Endothelial cell of umbilical vein (primary cell): ENCODE measurements at regions not wholly inside any gene's neighbourhood (a gene's known extent, or its start where the extent isn't known, plus 50 kb on each side); places are given as distances from the start of the nearest gene placed in this dataset.

Source experiments
- BruUV-seq: library from RNA; stranded (reverse); fragments of 400-500 nt; replicated peaks from 2 replicates; lab custom pipeline; 2021; lab: Mats Ljungman, UMichigan
- CTCF ChIA-PET: fragments of 300-600, 350-600 bp; sonication (Branson Sonifier 250); formaldehyde crosslinking; loops from one replicate; lab custom pipeline; 2021; ENCODE audit warnings: antibody characterized with exemption, inconsistent platforms; lab: Charles Lee
- POLR2A ChIA-PET: fragments of 300-600, 350-600 bp; sonication (Branson Sonifier 250); formaldehyde crosslinking; loops from one replicate; lab custom pipeline; 2021; ENCODE audit warnings: antibody characterized with exemption, inconsistent platforms; lab: Charles Lee
- DNase-seq: peaks from one replicate; pipeline ENCODE4 v3.0.0-alpha.2; 2011; ENCODE audit warnings: low read depth, low spot score
- FAIRE-seq: peaks from 2 replicates; lab custom pipeline; 2011; peaks lifted over from hg19 to GRCh38; lab: Jason Lieb, UNC
- H2AFZ ChIP-seq: 2 replicates; pipeline ENCODE4 v1.6.0; 2012; ENCODE audit warnings: low read depth, low read length, control low read depth, inconsistent platforms
- H3K27ac ChIP-seq: 2 replicates; pipeline ENCODE4 v1.5.1; 2011; ENCODE audit warnings: low read depth, mild to moderate bottlenecking, control low read depth, low read length, moderate library complexity; ENCODE audit not compliant: insufficient read depth
- H3K27me3 ChIP-seq, 2 experiments: 2 replicates each; pipeline versions ENCODE4 v1.6.0 to v1.6.1; 2011; ENCODE audit warnings: low read length in 2 of 2, mixed read lengths in 1 of 2; ENCODE audit not compliant: control insufficient read depth in 2 of 2, insufficient read depth in 2 of 2
- H3K36me3 ChIP-seq, 2 experiments: 2 replicates in 1 of 2; 3 replicates in 1 of 2; pipeline ENCODE4 v1.5.1; 2011; ENCODE audit warnings: low read length in 2 of 2, mild to moderate bottlenecking in 1 of 2, moderate library complexity in 1 of 2; ENCODE audit not compliant: control insufficient read depth in 2 of 2, insufficient read depth in 2 of 2; ENCODE audit errors: extremely low read depth in 1 of 2
- H3K4me1 ChIP-seq: 3 replicates; pipeline ENCODE4 v1.5.1; 2011; ENCODE audit warnings: mild to moderate bottlenecking, low read length; ENCODE audit not compliant: control insufficient read depth, insufficient read depth; ENCODE audit errors: extremely low read depth
- H3K4me2 ChIP-seq: 2 replicates; pipeline ENCODE4 v1.6.1; 2011; ENCODE audit warnings: low read length, control low read depth, mixed read lengths; ENCODE audit not compliant: insufficient read depth
- H3K4me3 ChIP-seq, 3 experiments: fragments of 200-600 bp in 1 of 3; sonication (generic), shearing (Covaris generic) in 1 of 3; replicated peaks in 1 of 3; 2 replicates each; pipeline ENCODE4 v1.5.1; 2011 to 2016; ENCODE audit warnings: control low read depth in 3 of 3, low read length in 3 of 3, mild to moderate bottlenecking in 2 of 3, inconsistent platforms in 1 of 3, low read depth in 1 of 3, moderate library complexity in 1 of 3; ENCODE audit not compliant: insufficient read depth in 1 of 3
- H3K79me2 ChIP-seq: 2 replicates; pipeline ENCODE4 v1.6.0; 2012; ENCODE audit warnings: low read length, inconsistent platforms; ENCODE audit not compliant: control insufficient read depth, insufficient read depth
- H3K9ac ChIP-seq: replicated peaks from 2 replicates; pipeline ENCODE3; 2011; ENCODE audit warnings: low read length, control low read depth; ENCODE audit not compliant: insufficient read depth; ENCODE audit errors: extremely low read depth
- H3K9me1 ChIP-seq: replicated peaks from 3 replicates; pipeline ENCODE4 v1.6.0; 2011; ENCODE audit warnings: mild to moderate bottlenecking, low read length; ENCODE audit not compliant: control insufficient read depth, insufficient read depth; ENCODE audit errors: extremely low read depth
- H3K9me3 ChIP-seq: replicated peaks from 2 replicates; pipeline ENCODE4 v1.5.1; 2012; ENCODE audit warnings: low read length, inconsistent platforms; ENCODE audit not compliant: control insufficient read depth, insufficient read depth
- H4K20me1 ChIP-seq: replicated peaks from 2 replicates; pipeline ENCODE3; 2011; ENCODE audit warnings: mild to moderate bottlenecking, low read length; ENCODE audit not compliant: control insufficient read depth, insufficient read depth; ENCODE audit errors: extremely low read depth
- CTCF ChIP-seq, 2 donors: IDR thresholded peaks; 1 replicate in 1 of 2; 2 replicates in 1 of 2; pipeline ENCODE4 v1.5.1; 2011; ENCODE audit warnings: low read length in 2 of 2, mild to moderate bottlenecking in 2 of 2, moderate library complexity in 2 of 2, control low read depth in 1 of 2, inconsistent platforms in 1 of 2, low read depth in 1 of 2; ENCODE audit not compliant: insufficient read depth in 1 of 2; ENCODE audit errors: extremely low read depth in 1 of 2
- EZH2 ChIP-seq: IDR thresholded peaks from 2 replicates; pipeline ENCODE4 v1.6.1; 2012; ENCODE audit warnings: borderline replicate concordance, low read depth, mild to moderate bottlenecking, moderate library complexity, low read length, inconsistent platforms; ENCODE audit not compliant: severe bottlenecking
- FOS ChIP-seq: IDR thresholded peaks from 2 replicates; pipeline ENCODE4 v1.6.1; 2011; ENCODE audit warnings: mild to moderate bottlenecking, low read length, moderate library complexity, borderline replicate concordance; ENCODE audit not compliant: insufficient read depth
- GATA2 ChIP-seq: IDR thresholded peaks from 2 replicates; pipeline ENCODE4 v1.7.0; 2011; ENCODE audit warnings: low read depth, mild to moderate bottlenecking, moderate library complexity, mixed read lengths, low read length; ENCODE audit not compliant: insufficient read length, insufficient read depth
- JUN ChIP-seq: IDR thresholded peaks from 2 replicates; pipeline ENCODE4 v1.6.1; 2011; ENCODE audit warnings: borderline replicate concordance, low read depth; ENCODE audit not compliant: insufficient read length, insufficient read depth
- MAX ChIP-seq: IDR thresholded peaks from 2 replicates; pipeline ENCODE4 v1.6.1; 2011; ENCODE audit not compliant: insufficient read depth, insufficient read length
- MYC ChIP-seq: IDR thresholded peaks from one replicate; pipeline ENCODE4 v1.6.1; 2011; ENCODE audit warnings: mild to moderate bottlenecking, low read depth, low read length
- POLR2A ChIP-seq: IDR thresholded peaks from 2 replicates; pipeline ENCODE4 v1.6.1; 2012; ENCODE audit warnings: low read depth, mild to moderate bottlenecking, control low read depth, low read length
- POLR2AphosphoS5 ChIP-seq: IDR thresholded peaks from 2 replicates; pipeline ENCODE4 v1.6.1; 2012; ENCODE audit warnings: low read depth, mild to moderate bottlenecking, control low read depth, low read length, moderate library complexity; ENCODE audit not compliant: insufficient read depth
- dilution Hi-C: fragments of 300-500 bp; cut with MboI; formaldehyde crosslinking; loops from one replicate; pipeline ENCODE4 v1.15.0; 2019; ENCODE audit warnings: low sequenced_read_pairs; ENCODE audit not compliant: extremely low pct_ligation_motif_present
- intact Hi-C: fragments of 100-400 bp; cut with micrococcal nuclease; formaldehyde crosslinking; loops from one replicate; pipeline ENCODE4 v1.10.0; 2022

- FAIRE-seq = no peak
- Histone ChIP-seq H3K9me3 (no peaks in the 10 kb centered on the region), H3K4me3 (no peak overlapping the region), H3K36me3 (no peaks in the 10 kb centered on the region), H3K27ac (no peak overlapping the region), H3K4me2 (no peak overlapping the region), H2AFZ (no peak overlapping the region), H3K9me1 (no peaks in the 10 kb centered on the region), H3K4me1 (peaks cover 4% of the 10 kb centered on the region), H3K27me3 (peaks cover 30 to 43% of the 10 kb centered on the region in 2 experiments), H3K79me2 (no peaks in the 10 kb centered on the region), H3K9ac (no peak overlapping the region), H4K20me1 (no peaks in the 10 kb centered on the region)
- no peak for DNase-seq
- dilution Hi-C loops = no loop called here
- POLR2A ChIA-PET = no interaction called here
- TF ChIP-seq POLR2A (no peak), JUN (no peak), MAX (no peak), MYC (no peak), CTCF (IDR thresholded peaks at IDR 0.05; ENCODE audit: extremely low read depth in 1 of 2, insufficient read depth in 1 of 2, low read depth in 1 of 2, low read length in 2 of 2) (no peak), POLR2AphosphoS5 (no peak), EZH2 (no peak), GATA2 (no peak), FOS (no peak)
- BruUV-seq = no TSS peak
- CTCF ChIA-PET = interaction anchor here (6.6 kb wide), 1 partner anchor 19 kb away, joined by 62 read pairs; no protein-coding TSS in a partner anchor
- intact Hi-C loops = no loop called here
These were observed 57.8 kb upstream of the ID3 start for GRCh38 chr1:23617084-23617521.
